H1 (cell line): ENCODE measurements at regions not wholly inside any gene's neighbourhood (a gene's known extent, or its start where the extent isn't known, plus 50 kb on each side); places are given as distances from the start of the nearest gene placed in this dataset.

Source experiments
- CTCF ChIA-PET: fragments of 300-600 bp; sonication (Branson Sonifier 250); formaldehyde crosslinking; loops from one replicate; lab custom pipeline; 2021; ENCODE audit not compliant: partially characterized antibody; lab: Charles Lee
- POLR2A ChIA-PET: fragments of 300-600 bp; sonication (Branson Sonifier 250); formaldehyde crosslinking; loops from one replicate; lab custom pipeline; 2021; ENCODE audit warnings: inconsistent platforms; ENCODE audit not compliant: partially characterized antibody; lab: Charles Lee
- DNase-seq, 2 experiments: peaks; one replicate each; pipeline versions ENCODE4 v3.0.0 to v3.0.0-alpha.2; 2010 to 2022; ENCODE audit warnings: low spot score in 2 of 2, low read depth in 1 of 2, mixed read lengths in 1 of 2
- FAIRE-seq: peaks from 2 replicates; lab custom pipeline; 2011; peaks lifted over from hg19 to GRCh38; lab: Jason Lieb, UNC
- H2AFZ ChIP-seq: 2 replicates; pipeline ENCODE4 v1.8.1; 2012; ENCODE audit warnings: low read length, inconsistent platforms
- H2AK5ac ChIP-seq: 2 replicates; pipeline ENCODE4 v1.6.1; 2013; ENCODE audit warnings: low read depth, low read length
- H2BK120ac ChIP-seq: replicated peaks from 2 replicates; pipeline ENCODE3; 2013; ENCODE audit warnings: low read depth, low read length, inconsistent platforms
- H2BK12ac ChIP-seq: 2 replicates; pipeline ENCODE4 v1.6.1; 2013; ENCODE audit warnings: low read depth, low read length
- H2BK15ac ChIP-seq: 2 replicates; pipeline ENCODE4 v1.6.1; 2013; ENCODE audit warnings: low read length
- H2BK20ac ChIP-seq: 2 replicates; pipeline ENCODE4 v1.6.1; 2013; ENCODE audit warnings: low read length
- H2BK5ac ChIP-seq: 2 replicates; pipeline ENCODE4 v1.6.1; 2013; ENCODE audit warnings: low read depth, low read length
- H3K14ac ChIP-seq: 2 replicates; pipeline ENCODE4 v1.6.1; 2013; ENCODE audit warnings: inconsistent platforms; ENCODE audit not compliant: insufficient read length
- H3K18ac ChIP-seq: 2 replicates; pipeline ENCODE4 v1.6.1; 2013; ENCODE audit warnings: low read length; ENCODE audit errors: extremely low read depth
- H3K23ac ChIP-seq: 2 replicates; pipeline ENCODE4 v1.6.1; 2013; ENCODE audit warnings: inconsistent platforms; ENCODE audit not compliant: insufficient read length
- H3K23me2 ChIP-seq: 2 replicates; pipeline ENCODE4 v1.6.1; 2013; ENCODE audit warnings: low read depth, low read length
- H3K27ac ChIP-seq: 2 replicates; pipeline ENCODE4 v1.6.1; 2011; ENCODE audit warnings: low read depth, low read length, inconsistent platforms
- H3K27me3 ChIP-seq, 4 experiments: replicated peaks in 1 of 4; 1 replicate in 1 of 4; 2 replicates in 3 of 4; pipeline versions ENCODE4 v1.6.1 to v1.8.1; 2011 to 2013; ENCODE audit warnings: low read length in 3 of 4, mild to moderate bottlenecking in 3 of 4, inconsistent platforms in 2 of 4, mixed read lengths in 2 of 4, moderate library complexity in 1 of 4; ENCODE audit not compliant: control insufficient read depth in 3 of 4, insufficient read depth in 3 of 4; ENCODE audit errors: extremely low read depth in 1 of 4
- H3K36me3 ChIP-seq, 4 experiments: 2 replicates each; pipeline versions ENCODE4 v1.6.1 to v1.8.1; 2011 to 2013; ENCODE audit warnings: mild to moderate bottlenecking in 4 of 4, low read length in 3 of 4, moderate library complexity in 2 of 4, control low read depth in 1 of 4, inconsistent platforms in 1 of 4; ENCODE audit not compliant: insufficient read depth in 4 of 4, control insufficient read depth in 2 of 4
- H3K4ac ChIP-seq: replicated peaks from 2 replicates; pipeline ENCODE3; 2013; ENCODE audit warnings: low read length, low read depth, mixed read lengths, inconsistent platforms; ENCODE audit not compliant: insufficient read length
- H3K4me1 ChIP-seq, 4 experiments: replicated peaks in 1 of 4; 1 replicate in 1 of 4; 2 replicates in 3 of 4; pipeline versions ENCODE4 v1.6.1 to v1.8.1; 2011 to 2013; ENCODE audit warnings: low read length in 3 of 4, inconsistent platforms in 2 of 4, mixed read lengths in 1 of 4; ENCODE audit not compliant: insufficient read depth in 4 of 4, control insufficient read depth in 3 of 4
- H3K4me2 ChIP-seq, 2 experiments: 2 replicates each; pipeline versions ENCODE4 v1.6.1 to v1.8.1; 2011 to 2013; ENCODE audit warnings: low read depth in 2 of 2, low read length in 2 of 2, control low read depth in 1 of 2, inconsistent platforms in 1 of 2, mild to moderate bottlenecking in 1 of 2; ENCODE audit not compliant: insufficient read depth in 1 of 2
- H3K4me3 ChIP-seq, 4 experiments: fragments of 200-600, 300-600 bp in 1 of 4; sonication (generic), shearing (Covaris generic), sonication (Bioruptor Twin) in 1 of 4; 2 replicates each; pipeline versions ENCODE4 v1.5.1 to v1.8.1; 2011 to 2016; ENCODE audit warnings: low read length in 4 of 4, low read depth in 3 of 4, control low read depth in 2 of 4, inconsistent platforms in 2 of 4, mild to moderate bottlenecking in 2 of 4, mixed read lengths in 1 of 4, moderate library complexity in 1 of 4; ENCODE audit not compliant: insufficient read depth in 2 of 4; ENCODE audit errors: extremely low read depth in 1 of 4
- H3K56ac ChIP-seq: replicated peaks from 2 replicates; pipeline ENCODE3; 2013; ENCODE audit warnings: low read depth, mild to moderate bottlenecking, mixed read lengths, low read length, inconsistent platforms; ENCODE audit not compliant: insufficient read length
- H3K79me1 ChIP-seq: 2 replicates; pipeline ENCODE4 v1.6.1; 2013; ENCODE audit warnings: low read depth, low read length, control low read depth
- H3K79me2 ChIP-seq, 2 experiments: 2 replicates each; pipeline versions ENCODE4 v1.6.1 to v1.8.1; 2012 to 2013; ENCODE audit warnings: low read length in 2 of 2, mild to moderate bottlenecking in 2 of 2, inconsistent platforms in 1 of 2; ENCODE audit not compliant: insufficient read depth in 2 of 2, control insufficient read depth in 1 of 2
- H3K9ac ChIP-seq, 4 experiments: replicated peaks in 1 of 4; 1 replicate in 1 of 4; 2 replicates in 3 of 4; pipeline versions ENCODE4 v1.6.1 to v1.8.1; 2011 to 2013; ENCODE audit warnings: low read depth in 3 of 4, low read length in 3 of 4, control low read depth in 2 of 4, mild to moderate bottlenecking in 2 of 4, moderate library complexity in 2 of 4, inconsistent platforms in 1 of 4; ENCODE audit errors: extremely low read depth in 1 of 4
- H3K9me3 ChIP-seq, 2 experiments: 2 replicates each; pipeline versions ENCODE4 v1.6.1 to v1.8.1; 2012 to 2013; ENCODE audit warnings: mild to moderate bottlenecking in 2 of 2, moderate library complexity in 2 of 2, control low read depth in 1 of 2, inconsistent platforms in 1 of 2, low read depth in 1 of 2, low read length in 1 of 2, mixed read lengths in 1 of 2; ENCODE audit not compliant: insufficient read depth in 2 of 2
- H4K20me1 ChIP-seq, 2 experiments: replicated peaks in 1 of 2; 2 replicates each; pipeline versions ENCODE3 to v1.8.1; 2011 to 2013; ENCODE audit warnings: inconsistent platforms in 2 of 2, low read length in 2 of 2, mild to moderate bottlenecking in 1 of 2; ENCODE audit not compliant: insufficient read depth in 2 of 2, control insufficient read depth in 1 of 2
- H4K5ac ChIP-seq: 2 replicates; pipeline ENCODE4 v1.6.1; 2013; ENCODE audit warnings: low read length, low read depth, mixed read lengths, inconsistent platforms; ENCODE audit not compliant: insufficient read length
- H4K8ac ChIP-seq: 2 replicates; pipeline ENCODE4 v1.8.0; 2013; ENCODE audit warnings: mild to moderate bottlenecking, moderate library complexity, low read length, inconsistent platforms; ENCODE audit not compliant: insufficient read depth; ENCODE audit errors: extremely low read depth
- H4K91ac ChIP-seq: replicated peaks from 2 replicates; pipeline ENCODE3; 2013; ENCODE audit warnings: low read length, mixed read lengths, inconsistent platforms; ENCODE audit not compliant: insufficient read length
- RXRA ChIP-seq: IDR thresholded peaks from 2 replicates; pipeline ENCODE4 v1.6.1; 2011; ENCODE audit warnings: low read depth, mild to moderate bottlenecking, low read length, moderate library complexity; ENCODE audit not compliant: insufficient read depth
- WGBS, 2 experiments: shearing (Covaris generic) in 1 of 2; methylation state at CpG; one replicate each; pipeline versions ENCODE4 v1.1.6 to v1.1.7; 2013 to 2015; ENCODE audit warnings: low lambda C conversion rate in 2 of 2, mixed read lengths in 2 of 2, inconsistent platforms in 1 of 2, low coverage in 1 of 2, missing lambda C conversion rate in 1 of 2; ENCODE audit not compliant: insufficient replicate concordance in 2 of 2, insufficient coverage in 1 of 2, insufficient read length in 1 of 2; ENCODE audit errors: extremely low coverage in 1 of 2, missing lambda C conversion rate in 1 of 2; 5-methylcytosine and 5-hydroxymethylcytosine counted together

DNA sequence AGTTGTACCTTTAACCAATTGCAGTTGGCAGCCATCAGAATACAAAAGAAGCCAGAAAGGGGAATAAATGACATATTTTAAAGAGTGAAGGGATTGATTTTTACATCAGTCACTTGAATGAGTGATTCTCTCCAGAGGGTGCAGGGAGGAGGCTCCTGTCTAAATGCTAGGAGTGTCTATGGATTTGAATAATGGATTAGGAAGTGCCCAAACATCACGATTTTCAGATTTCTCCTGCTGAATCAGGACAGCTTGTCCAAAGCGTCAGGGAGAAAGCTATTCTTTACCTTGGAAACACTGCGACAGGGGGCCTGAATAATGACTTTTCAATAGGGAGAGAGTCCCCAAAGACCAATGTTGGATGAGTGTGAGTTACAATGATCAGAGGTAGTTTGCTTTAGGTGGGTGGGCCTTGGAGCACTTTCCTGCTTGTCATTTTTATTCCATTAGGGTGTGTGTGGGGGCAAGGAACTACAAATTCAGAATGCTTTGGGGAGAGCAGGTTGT, 735.5 kb downstream of the KCNA4 start:
- H4K5ac ChIP-seq, result no peak overlapping the region
- no peak overlapping the region for H4K91ac ChIP-seq
- H3K4me3 ChIP-seq, result no peak overlapping the region
- H2BK5ac ChIP-seq, result no peak overlapping the region
- no peak overlapping the region; the same call in 1 of the 2 replicates for H2BK12ac ChIP-seq
- H3K14ac ChIP-seq, result no peak overlapping the region
- H3K56ac ChIP-seq, result no peak overlapping the region
- CTCF ChIA-PET, result interaction anchor here (1.0 kb wide), 1 partner anchor 10 kb away, joined by 3 read pairs; no protein-coding TSS in a partner anchor
- no peak overlapping the region for H4K8ac ChIP-seq
- H3K79me1 ChIP-seq, result no peaks in the 10 kb centered on the region
- no peak overlapping the region for H3K4ac ChIP-seq
- 94% methylated on average over 3 of the region's 3 CpGs; no CpG with 5 or more reads in 1 of the 2 experiments for WGBS, 2 experiments
- no peaks in the 10 kb centered on the region for H3K23me2 ChIP-seq
- H3K9me3 ChIP-seq, result no peaks in the 10 kb centered on the region
- POLR2A ChIA-PET, result no interaction called here
- no peak overlapping the region for H2BK15ac ChIP-seq
- no peaks in the 10 kb centered on the region for H4K20me1 ChIP-seq
- no peak overlapping the region for H3K23ac ChIP-seq
- no peak for TF ChIP-seq RXRA
- no peak overlapping the region for H3K27ac ChIP-seq
- no peaks in the 10 kb centered on the region for H3K36me3 ChIP-seq
- H2AK5ac ChIP-seq, result no peak overlapping the region
- no peak overlapping the region for H3K18ac ChIP-seq
- no peak for FAIRE-seq
- no peaks in the 10 kb centered on the region for H3K4me1 ChIP-seq
- no peak overlapping the region for H3K4me2 ChIP-seq
- no peaks in the 10 kb centered on the region for H3K27me3 ChIP-seq
- H3K79me2 ChIP-seq, result no peaks in the 10 kb centered on the region
- H2AFZ ChIP-seq, result no peak overlapping the region
- H2BK120ac ChIP-seq, result no peak overlapping the region
- H3K9ac ChIP-seq, result no peak overlapping the region
- no peak for DNase-seq
- H2BK20ac ChIP-seq, result no peak overlapping the region
